GM18502 (cell line): ENCODE measurements at regions not wholly inside any gene's neighbourhood (a gene's known extent, or its start where the extent isn't known, plus 50 kb on each side); places are given as distances from the start of the nearest gene placed in this dataset.

Experiments used
- ATAC-seq: cut with Tn5 transposase; IDR thresholded peaks from one replicate; pipeline ENCODE4 v1.9.1; 2021; ENCODE audit warnings: mild to moderate bottlenecking; ENCODE audit not compliant: unreplicated experiment, poor library complexity

- no peak for ATAC-seq
Observed at GRCh38 chr4:30641345-30641744, 78.8 kb upstream of the PCDH7 start.

DNA sequence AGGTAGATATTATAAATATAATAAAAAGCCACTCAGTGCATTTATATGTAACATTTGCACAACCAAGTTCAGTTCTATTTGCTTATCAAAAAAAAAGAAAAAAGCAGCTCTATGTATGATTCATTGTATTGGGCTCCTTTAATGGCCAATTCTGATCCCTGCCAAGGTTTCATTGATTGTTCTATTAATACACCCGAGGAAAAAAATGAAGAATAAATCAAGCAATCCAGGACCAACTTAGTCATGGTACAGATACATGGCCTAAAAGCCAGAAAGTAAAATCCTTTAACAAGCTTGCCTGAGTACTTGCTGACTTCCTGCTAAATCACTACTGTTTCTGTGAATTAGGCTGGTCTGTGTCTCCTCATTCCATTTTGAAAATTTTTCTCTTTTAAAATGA is 77.6 kb upstream of the PCDH7 start:
- ATAC-seq, result no peak

- ATAC-seq, result no peak
Observed at GRCh38 chr4:30653291-30653690, 66.9 kb upstream of the PCDH7 start.

DNA sequence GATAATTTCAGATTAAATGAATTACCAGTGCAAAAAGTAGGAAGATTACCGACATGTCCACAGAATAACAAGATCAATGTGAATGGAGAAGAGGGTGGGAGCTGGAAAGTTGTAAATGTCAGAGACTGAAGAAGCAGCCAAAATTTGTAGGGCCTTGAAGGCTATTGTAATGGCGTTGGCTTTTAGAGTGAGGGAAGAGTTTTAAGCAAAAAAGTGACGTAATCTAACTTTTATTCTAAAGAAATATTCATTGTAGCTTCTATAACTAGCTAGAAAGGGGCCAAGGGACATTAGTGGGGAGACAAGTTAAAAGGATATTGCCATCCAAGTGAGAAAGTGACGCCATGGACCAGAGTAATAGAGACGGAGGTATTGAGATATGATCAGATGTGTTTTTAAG is 63.3 kb upstream of the PCDH7 start:
- ATAC-seq, result no peak

- no peak for ATAC-seq
Observed at GRCh38 chr4:30667919-30668318, 52.2 kb upstream of the PCDH7 start.

DNA sequence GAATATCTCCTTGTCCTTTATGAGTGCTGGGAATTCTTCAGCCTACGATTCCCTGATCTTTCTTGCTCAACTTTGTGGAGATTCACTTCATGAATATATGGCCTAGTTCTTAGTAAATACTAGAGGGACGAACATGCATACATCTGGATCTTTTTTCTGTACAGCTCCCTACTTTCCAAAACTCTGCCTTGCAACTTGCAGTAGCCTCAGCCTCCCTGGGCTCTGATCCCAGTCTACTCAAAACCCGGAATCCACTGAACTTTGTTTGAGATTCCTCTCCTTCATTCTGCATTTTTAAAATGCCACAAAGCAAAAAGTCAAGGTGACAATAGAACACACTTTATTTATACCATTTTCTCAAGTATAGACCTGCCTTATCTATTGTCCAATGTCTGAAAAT is 50.0 kb upstream of the PCDH7 start:
- ATAC-seq, result no peak
